IPS-18a (cell line): ENCODE measurements at regions not wholly inside any gene's neighbourhood (a gene's known extent, or its start where the extent isn't known, plus 50 kb on each side); places are given as distances from the start of the nearest gene placed in this dataset.

Experiments used
- H3K27ac ChIP-seq: one replicate; pipeline ENCODE4 v1.5.1; 2013; ENCODE audit warnings: low read length
- H3K27me3 ChIP-seq: one replicate; pipeline ENCODE4 v1.6.1; 2013; ENCODE audit warnings: mild to moderate bottlenecking, low read length; ENCODE audit not compliant: control insufficient read depth, insufficient read depth
- H3K36me3 ChIP-seq: one replicate; pipeline ENCODE4 v1.6.1; 2013; ENCODE audit warnings: low read depth, low read length; ENCODE audit not compliant: control insufficient read depth
- H3K4me1 ChIP-seq: one replicate; pipeline ENCODE4 v1.6.1; 2013; ENCODE audit warnings: low read depth, low read length; ENCODE audit not compliant: control insufficient read depth
- H3K4me3 ChIP-seq: one replicate; pipeline ENCODE4 v1.5.1; 2013; ENCODE audit warnings: low read length
- H3K9ac ChIP-seq: one replicate; pipeline ENCODE4 v1.6.1; 2013; ENCODE audit warnings: mild to moderate bottlenecking, low read length, moderate library complexity
- H3K9me3 ChIP-seq: one replicate; pipeline ENCODE4 v1.6.1; 2013; ENCODE audit warnings: low read depth, low read length; ENCODE audit not compliant: control insufficient read depth

- no peak overlapping the region for H3K4me3 ChIP-seq
- H3K27me3 ChIP-seq, result no peaks in the 10 kb centered on the region
- H3K9me3 ChIP-seq, result no peaks in the 10 kb centered on the region
- no peak overlapping the region for H3K27ac ChIP-seq
- no peaks in the 10 kb centered on the region for H3K36me3 ChIP-seq
- H3K4me1 ChIP-seq, result no peaks in the 10 kb centered on the region
- H3K9ac ChIP-seq, result no peak overlapping the region
Measured at GRCh38 chr14:49946320-49947141, 53.6 kb downstream of the ARF6 start.

- no peaks in the 10 kb centered on the region for H3K36me3 ChIP-seq
Measured at GRCh38 chr14:49947506-49947905, 54.6 kb downstream of the ARF6 start.

GRCh38 chr14:49950275-49951228 is 57.7 kb downstream of the ARF6 start:
- H3K4me3 ChIP-seq, result no peak overlapping the region
- H3K9ac ChIP-seq, result no peak overlapping the region
- H3K9me3 ChIP-seq, result no peaks in the 10 kb centered on the region
- H3K36me3 ChIP-seq, result no peaks in the 10 kb centered on the region
- no peak overlapping the region for H3K27ac ChIP-seq
- no peaks in the 10 kb centered on the region for H3K27me3 ChIP-seq
- no peaks in the 10 kb centered on the region for H3K4me1 ChIP-seq

More at GRCh38 chr14:49947506-49947905, 54.6 kb downstream of the ARF6 start:
- Histone ChIP-seq H3K27ac (no peak overlapping the region), H3K9me3 (no peaks in the 10 kb centered on the region), H3K9ac (no peak overlapping the region), H3K27me3 (no peaks in the 10 kb centered on the region), H3K4me1 (no peaks in the 10 kb centered on the region), H3K4me3 (no peak overlapping the region)

GRCh38 chr14:49951229-49951607 is 58.3 kb downstream of the ARF6 start:
- Histone ChIP-seq H3K4me1 (no peaks in the 10 kb centered on the region), H3K36me3 (no peaks in the 10 kb centered on the region), H3K9ac (no peak overlapping the region), H3K4me3 (no peak overlapping the region), H3K9me3 (no peaks in the 10 kb centered on the region), H3K27me3 (no peaks in the 10 kb centered on the region), H3K27ac (no peak overlapping the region)

- Histone ChIP-seq H3K9me3 (no peaks in the 10 kb centered on the region), H3K4me1 (no peaks in the 10 kb centered on the region), H3K36me3 (no peaks in the 10 kb centered on the region), H3K4me3 (no peak overlapping the region), H3K27ac (no peak overlapping the region), H3K27me3 (no peaks in the 10 kb centered on the region), H3K9ac (no peak overlapping the region)
Measured at GRCh38 chr14:49951691-49952345, 58.9 kb downstream of the ARF6 start.

- no peaks in the 10 kb centered on the region for H3K36me3 ChIP-seq
- H3K9me3 ChIP-seq, result no peaks in the 10 kb centered on the region
- H3K9ac ChIP-seq, result no peak overlapping the region
- H3K27me3 ChIP-seq, result no peaks in the 10 kb centered on the region
- no peak overlapping the region for H3K27ac ChIP-seq
- no peak overlapping the region for H3K4me3 ChIP-seq
- no peaks in the 10 kb centered on the region for H3K4me1 ChIP-seq
Measured at GRCh38 chr14:49953196-49953595, 60.3 kb downstream of the ARF6 start.

- no peaks in the 10 kb centered on the region for H3K36me3 ChIP-seq
- H3K27ac ChIP-seq, result no peak overlapping the region
- H3K27me3 ChIP-seq, result no peaks in the 10 kb centered on the region
- no peaks in the 10 kb centered on the region for H3K4me1 ChIP-seq
- H3K9me3 ChIP-seq, result no peaks in the 10 kb centered on the region
- no peak overlapping the region for H3K4me3 ChIP-seq
- no peak overlapping the region for H3K9ac ChIP-seq
Measured at GRCh38 chr14:49954171-49954631, 61.3 kb downstream of the ARF6 start.

- Histone ChIP-seq H3K9me3 (no peaks in the 10 kb centered on the region), H3K27me3 (no peaks in the 10 kb centered on the region), H3K4me3 (no peak overlapping the region), H3K9ac (no peak overlapping the region), H3K4me1 (no peaks in the 10 kb centered on the region), H3K27ac (no peak overlapping the region), H3K36me3 (no peaks in the 10 kb centered on the region)
Measured at GRCh38 chr14:49955024-49955423, 62.1 kb downstream of the ARF6 start.

- Histone ChIP-seq H3K4me1 (no peaks in the 10 kb centered on the region), H3K36me3 (no peaks in the 10 kb centered on the region), H3K9ac (no peak overlapping the region), H3K4me3 (no peak overlapping the region), H3K27me3 (no peaks in the 10 kb centered on the region), H3K9me3 (no peaks in the 10 kb centered on the region), H3K27ac (no peak overlapping the region)
Measured at GRCh38 chr14:49957089-49957852, 64.4 kb downstream of the ARF6 start.

- no peak overlapping the region for H3K27ac ChIP-seq
- H3K9me3 ChIP-seq, result no peaks in the 10 kb centered on the region
- no peaks in the 10 kb centered on the region for H3K4me1 ChIP-seq
- H3K36me3 ChIP-seq, result no peaks in the 10 kb centered on the region
- no peak overlapping the region for H3K4me3 ChIP-seq
- no peak overlapping the region for H3K9ac ChIP-seq
- H3K27me3 ChIP-seq, result no peaks in the 10 kb centered on the region
Measured at GRCh38 chr14:49959822-49960408, 67.0 kb downstream of the ARF6 start.
